ENCODE measurements at regions not wholly inside any gene's neighbourhood (a gene's known extent, or its start where the extent isn't known, plus 50 kb on each side); places are given as distances from the start of the nearest gene placed in this dataset.

- Histone ChIP-seq H3K36me3 (ENCODE audit: control insufficient read depth in 2 of 3, insufficient read depth in 3 of 3, low read length in 3 of 3) (no peaks in the 10 kb centered on the region), H3K9me3 (ENCODE audit: control insufficient read depth in 2 of 3, insufficient read depth in 1 of 3, low read length in 3 of 3) (no peaks in the 10 kb centered on the region), H3K27ac (ENCODE audit: low read depth in 2 of 2, low read length in 2 of 2) (no peak overlapping the region), H3K4me3 (ENCODE audit: low read length in 3 of 3) (no peak overlapping the region), H3K9ac (ENCODE audit: low read length in 3 of 3) (no peak overlapping the region), H3K27me3 (ENCODE audit: control insufficient read depth, insufficient read depth, low read length) (no peaks in the 10 kb centered on the region), H3K4me1 (ENCODE audit: control insufficient read depth in 2 of 3, insufficient read depth in 2 of 3, low read depth in 1 of 3, low read length in 3 of 3) (peaks cover 0 to 3% (median 0%) of the 10 kb centered on the region in 3 donors)
- intact Hi-C loops (cut with DNase I), result no loop called here
- DNase-seq (peak in 4 of 5 donors; percentile 53 to 79 (median 72)), FAIRE-seq (no peak)
- TF ChIP-seq CTCF (IDR thresholded peaks at IDR 0.05; ENCODE audit: borderline replicate concordance, extremely low read depth, insufficient read depth), result no peak
Observed at GRCh38 chr4:181822005-181822375, 421.2 kb upstream of the TENM3 start.

GRCh38 chr4:181823183-181823582 lies 420.0 kb upstream of the TENM3 start:
- H3K4me1 ChIP-seq (ENCODE audit: control insufficient read depth in 2 of 3, insufficient read depth in 2 of 3, low read depth in 1 of 3, low read length in 3 of 3), result peaks cover 0 to 3% (median 0%) of the 10 kb centered on the region in 3 donors
- no peaks in the 10 kb centered on the region for H3K9me3 ChIP-seq (ENCODE audit: control insufficient read depth in 2 of 3, insufficient read depth in 1 of 3, low read length in 3 of 3)
- no peak for TF ChIP-seq CTCF (IDR thresholded peaks at IDR 0.05; ENCODE audit: borderline replicate concordance, extremely low read depth, insufficient read depth)
- H3K27ac ChIP-seq (ENCODE audit: low read depth in 2 of 2, low read length in 2 of 2), result no peak overlapping the region
- H3K4me3 ChIP-seq (ENCODE audit: low read length in 3 of 3), result no peak overlapping the region
- H3K27me3 ChIP-seq (ENCODE audit: control insufficient read depth, insufficient read depth, low read length), result no peaks in the 10 kb centered on the region
- no peaks in the 10 kb centered on the region for H3K36me3 ChIP-seq (ENCODE audit: control insufficient read depth in 2 of 3, insufficient read depth in 3 of 3, low read length in 3 of 3)
- intact Hi-C loops (cut with DNase I), result no loop called here
- DNase-seq, result no peak
- no peak overlapping the region for H3K9ac ChIP-seq (ENCODE audit: low read length in 3 of 3)
- no peak for FAIRE-seq

GRCh38 chr4:181823645-181824044 lies 419.6 kb upstream of the TENM3 start:
- TF ChIP-seq CTCF (IDR thresholded peaks at IDR 0.05; ENCODE audit: borderline replicate concordance, extremely low read depth, insufficient read depth), result no peak
- Histone ChIP-seq H3K4me3 (ENCODE audit: low read length in 3 of 3) (no peak overlapping the region), H3K36me3 (ENCODE audit: control insufficient read depth in 2 of 3, insufficient read depth in 3 of 3, low read length in 3 of 3) (no peaks in the 10 kb centered on the region), H3K27me3 (ENCODE audit: control insufficient read depth, insufficient read depth, low read length) (no peaks in the 10 kb centered on the region), H3K9ac (ENCODE audit: low read length in 3 of 3) (no peak overlapping the region), H3K4me1 (ENCODE audit: control insufficient read depth in 2 of 3, insufficient read depth in 2 of 3, low read depth in 1 of 3, low read length in 3 of 3) (peaks cover 0 to 3% (median 0%) of the 10 kb centered on the region in 3 donors), H3K27ac (ENCODE audit: low read depth in 2 of 2, low read length in 2 of 2) (no peak overlapping the region), H3K9me3 (ENCODE audit: control insufficient read depth in 2 of 3, insufficient read depth in 1 of 3, low read length in 3 of 3) (no peaks in the 10 kb centered on the region)
- no peak for DNase-seq
- no peak for FAIRE-seq
- intact Hi-C loops (cut with DNase I), result no loop called here

- TF ChIP-seq CTCF (IDR thresholded peaks at IDR 0.05; ENCODE audit: borderline replicate concordance, extremely low read depth, insufficient read depth), result no peak
- H3K9ac ChIP-seq (ENCODE audit: low read length in 3 of 3), result no peak overlapping the region
- no peaks in the 10 kb centered on the region for H3K36me3 ChIP-seq (ENCODE audit: control insufficient read depth in 2 of 3, insufficient read depth in 3 of 3, low read length in 3 of 3)
- peaks cover 0 to 3% (median 0%) of the 10 kb centered on the region in 3 donors for H3K4me1 ChIP-seq (ENCODE audit: control insufficient read depth in 2 of 3, insufficient read depth in 2 of 3, low read depth in 1 of 3, low read length in 3 of 3)
- H3K4me3 ChIP-seq (ENCODE audit: low read length in 3 of 3), result no peak overlapping the region
- no peaks in the 10 kb centered on the region for H3K9me3 ChIP-seq (ENCODE audit: control insufficient read depth in 2 of 3, insufficient read depth in 1 of 3, low read length in 3 of 3)
- no peaks in the 10 kb centered on the region for H3K27me3 ChIP-seq (ENCODE audit: control insufficient read depth, insufficient read depth, low read length)
- H3K27ac ChIP-seq (ENCODE audit: low read depth in 2 of 2, low read length in 2 of 2), result no peak overlapping the region
- no peak for DNase-seq
- intact Hi-C loops (cut with DNase I), result no loop called here
- no peak for FAIRE-seq
Observed at GRCh38 chr4:181825564-181825963, 417.6 kb upstream of the TENM3 start.

All from kidney (tissue), 13 donors.